GM23338 (cell line): ENCODE measurements at regions not wholly inside any gene's neighbourhood (a gene's known extent, or its start where the extent isn't known, plus 50 kb on each side); places are given as distances from the start of the nearest gene placed in this dataset.

Experiments used
- ATAC-seq: fragments of 200-7000 bp; cut with Tn5 transposase; 3 replicates; pipeline ENCODE4 v1.9.1; 2020
- DNase-seq: peaks from one replicate; pipeline ENCODE4 v3.0.0-alpha.2; 2015; ENCODE audit warnings: low spot score
- H2AFZ ChIP-seq: fragments of 200-600 bp; sonication (generic); 2 replicates; pipeline ENCODE4 v1.8.0; 2016; ENCODE audit warnings: antibody characterized with exemption, mild to moderate bottlenecking, moderate library complexity
- H3F3A ChIP-seq: fragments of 200-600 bp; sonication (generic); replicated peaks from 2 replicates; pipeline ENCODE4 v1.8.0; 2017; ENCODE audit warnings: antibody characterized with exemption, mixed run types, low read depth
- H3K27ac ChIP-seq: fragments of 200-600 bp; sonication (generic); 2 replicates; pipeline ENCODE4 v1.6.1; 2016; ENCODE audit warnings: low read depth
- H3K27me3 ChIP-seq: fragments of 200-600 bp; sonication (generic); 2 replicates; pipeline ENCODE4 v1.8.0; 2016; ENCODE audit warnings: mild to moderate bottlenecking, mixed run types, moderate library complexity; ENCODE audit not compliant: insufficient read depth
- H3K36me3 ChIP-seq: fragments of 200-600 bp; sonication (generic); 2 replicates; pipeline ENCODE4 v1.8.0; 2016; ENCODE audit warnings: mild to moderate bottlenecking; ENCODE audit not compliant: insufficient read depth
- H3K4me1 ChIP-seq: fragments of 200-600 bp; sonication (generic); 2 replicates; pipeline ENCODE4 v1.8.0; 2016; ENCODE audit warnings: mild to moderate bottlenecking, moderate library complexity; ENCODE audit not compliant: insufficient read depth
- H3K4me2 ChIP-seq: fragments of 200-600 bp; sonication (generic); 2 replicates; pipeline ENCODE4 v1.7.1; 2017; ENCODE audit warnings: mixed run types
- H3K4me3 ChIP-seq: fragments of 200-600 bp; sonication (generic); 2 replicates; pipeline ENCODE4 v1.6.1; 2016; ENCODE audit warnings: mixed run types
- H3K79me2 ChIP-seq: fragments of 200-600 bp; sonication (generic); replicated peaks from 2 replicates; pipeline ENCODE4 v1.8.0; 2017; ENCODE audit warnings: mild to moderate bottlenecking; ENCODE audit not compliant: insufficient read depth
- H3K9me2 ChIP-seq: fragments of 200-600 bp; sonication (generic); 2 replicates; pipeline ENCODE4 v1.8.0; 2017; ENCODE audit not compliant: insufficient read depth
- H4K20me1 ChIP-seq: fragments of 200-600 bp; sonication (generic); replicated peaks from 2 replicates; pipeline ENCODE4 v1.8.0; 2017; ENCODE audit warnings: mild to moderate bottlenecking; ENCODE audit not compliant: insufficient read depth
- H3K27ac Mint-ChIP-seq: 2 replicates; pipeline ENCODE4 v1.8.0; 2020; ENCODE audit warnings: inconsistent platforms, mild to moderate bottlenecking, moderate library complexity, mixed read lengths
- H3K27me3 Mint-ChIP-seq: 3 replicates; pipeline ENCODE4 v1.8.0; 2022; ENCODE audit warnings: low read depth, mild to moderate bottlenecking, moderate library complexity, mixed read lengths, inconsistent platforms; ENCODE audit not compliant: insufficient read depth, poor library complexity
- H3K36me3 Mint-ChIP-seq: 3 replicates; pipeline ENCODE4 v1.8.0; 2021; ENCODE audit warnings: low read depth, mild to moderate bottlenecking, inconsistent platforms, moderate library complexity, mixed read lengths
- H3K4me1 Mint-ChIP-seq: 3 replicates; pipeline ENCODE4 v1.8.0; 2020; ENCODE audit warnings: mild to moderate bottlenecking, inconsistent platforms, mixed read lengths
- H3K4me3 Mint-ChIP-seq: 3 replicates; pipeline ENCODE4 v1.8.0; 2021; ENCODE audit warnings: moderate library complexity, mild to moderate bottlenecking, inconsistent platforms, mixed read lengths
- H3K9me3 Mint-ChIP-seq: 3 replicates; pipeline ENCODE4 v1.8.0; 2020; ENCODE audit warnings: moderate library complexity, mild to moderate bottlenecking, inconsistent platforms, mixed read lengths
- CREB1 ChIP-seq: fragments of 250-450 bp; sonication (Bioruptor Pico); IDR thresholded peaks from 2 replicates; pipeline ENCODE4 v1.5.0; 2020; ENCODE audit warnings: low read depth, mild to moderate bottlenecking, moderate library complexity
- CTCF ChIP-seq, 2 experiments: fragments of 200-600 bp in 1 of 2; sonication (generic) in 1 of 2; conservative IDR thresholded peaks; 2 replicates each; pipeline versions ENCODE4 v1.5.1 to v1.6.1; 2016 to 2017; ENCODE audit warnings: antibody characterized with exemption in 2 of 2, low read depth in 2 of 2, mild to moderate bottlenecking in 2 of 2, moderate library complexity in 1 of 2
- ETS1 ChIP-seq: IDR thresholded peaks from 2 replicates; pipeline ENCODE4 v1.6.1; 2016; ENCODE audit warnings: antibody characterized with exemption
- EZH2 ChIP-seq: fragments of 200-600 bp; sonication (generic); IDR thresholded peaks from one replicate; pipeline ENCODE4 v1.8.0; 2017; ENCODE audit warnings: antibody characterized with exemption, mild to moderate bottlenecking, low read depth; ENCODE audit not compliant: unreplicated experiment
- EZH2phosphoT487 ChIP-seq: fragments of 200-600 bp; sonication (generic); IDR thresholded peaks from one replicate; pipeline ENCODE4 v1.8.1; 2018; ENCODE audit warnings: antibody characterized with exemption; ENCODE audit not compliant: unreplicated experiment
- JUNB ChIP-seq: IDR thresholded peaks from one replicate; pipeline ENCODE4 v1.6.1; 2016; ENCODE audit warnings: antibody characterized with exemption; ENCODE audit not compliant: unreplicated experiment
- NANOG ChIP-seq: IDR thresholded peaks from 2 replicates; pipeline ENCODE4 v1.6.1; 2016; ENCODE audit warnings: antibody characterized with exemption, borderline replicate concordance
- ZNF114 ChIP-seq: fragments of 250-450 bp; sonication (Bioruptor Pico); IDR thresholded peaks from 2 replicates; pipeline ENCODE4 v1.5.0; 2020; ENCODE audit warnings: mild to moderate bottlenecking, moderate library complexity
- ZNF331 ChIP-seq: fragments of 250-450 bp; sonication (Bioruptor Pico); IDR thresholded peaks from 2 replicates; pipeline ENCODE4 v1.5.0; 2020; ENCODE audit warnings: low read depth, mild to moderate bottlenecking, moderate library complexity
- TF ChIP-seq, protein P1 (sequence below): IDR thresholded peaks from one replicate; pipeline ENCODE4 v1.6.1; 2018; ENCODE audit warnings: antibody characterized with exemption; ENCODE audit not compliant: unreplicated experiment

GRCh38 chr10:78475437-78475836 lies 441.8 kb downstream of the RPS24 start:
- ATAC-seq (no peak), DNase-seq (no peak)
- no peak for TF ChIP-seq NANOG
- TF ChIP-seq ZNF331 (CRISPR knock-in tag) = no peak
- TF ChIP-seq CTCF (conservative IDR thresholded peaks at IDR 0.05; ENCODE audit: low read depth in 2 of 2) = no peak
- TF ChIP-seq, protein P1, sequence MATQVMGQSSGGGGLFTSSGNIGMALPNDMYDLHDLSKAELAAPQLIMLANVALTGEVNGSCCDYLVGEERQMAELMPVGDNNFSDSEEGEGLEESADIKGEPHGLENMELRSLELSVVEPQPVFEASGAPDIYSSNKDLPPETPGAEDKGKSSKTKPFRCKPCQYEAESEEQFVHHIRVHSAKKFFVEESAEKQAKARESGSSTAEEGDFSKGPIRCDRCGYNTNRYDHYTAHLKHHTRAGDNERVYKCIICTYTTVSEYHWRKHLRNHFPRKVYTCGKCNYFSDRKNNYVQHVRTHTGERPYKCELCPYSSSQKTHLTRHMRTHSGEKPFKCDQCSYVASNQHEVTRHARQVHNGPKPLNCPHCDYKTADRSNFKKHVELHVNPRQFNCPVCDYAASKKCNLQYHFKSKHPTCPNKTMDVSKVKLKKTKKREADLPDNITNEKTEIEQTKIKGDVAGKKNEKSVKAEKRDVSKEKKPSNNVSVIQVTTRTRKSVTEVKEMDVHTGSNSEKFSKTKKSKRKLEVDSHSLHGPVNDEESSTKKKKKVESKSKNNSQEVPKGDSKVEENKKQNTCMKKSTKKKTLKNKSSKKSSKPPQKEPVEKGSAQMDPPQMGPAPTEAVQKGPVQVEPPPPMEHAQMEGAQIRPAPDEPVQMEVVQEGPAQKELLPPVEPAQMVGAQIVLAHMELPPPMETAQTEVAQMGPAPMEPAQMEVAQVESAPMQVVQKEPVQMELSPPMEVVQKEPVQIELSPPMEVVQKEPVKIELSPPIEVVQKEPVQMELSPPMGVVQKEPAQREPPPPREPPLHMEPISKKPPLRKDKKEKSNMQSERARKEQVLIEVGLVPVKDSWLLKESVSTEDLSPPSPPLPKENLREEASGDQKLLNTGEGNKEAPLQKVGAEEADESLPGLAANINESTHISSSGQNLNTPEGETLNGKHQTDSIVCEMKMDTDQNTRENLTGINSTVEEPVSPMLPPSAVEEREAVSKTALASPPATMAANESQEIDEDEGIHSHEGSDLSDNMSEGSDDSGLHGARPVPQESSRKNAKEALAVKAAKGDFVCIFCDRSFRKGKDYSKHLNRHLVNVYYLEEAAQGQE = no peak
- H3K4me1 ChIP-seq = peaks cover 5% of the 10 kb centered on the region; the same call in 1 of the 2 replicates
- H3K27ac ChIP-seq = no peak overlapping the region
- H3F3A ChIP-seq = no peaks in the 10 kb centered on the region
- H3K27me3 ChIP-seq = no peaks in the 10 kb centered on the region
- no peaks in the 10 kb centered on the region for H3K9me3 Mint-ChIP-seq
- no peak overlapping the region for H2AFZ ChIP-seq
- H3K27me3 Mint-ChIP-seq = peaks cover 3% of the 10 kb centered on the region
- H4K20me1 ChIP-seq = no peaks in the 10 kb centered on the region
- no peaks in the 10 kb centered on the region for H3K36me3 Mint-ChIP-seq
- no peak overlapping the region for H3K27ac Mint-ChIP-seq
- no peaks in the 10 kb centered on the region for H3K36me3 ChIP-seq
- H3K4me1 Mint-ChIP-seq = peaks cover 18% of the 10 kb centered on the region
- H3K4me2 ChIP-seq = no peak overlapping the region
- no peaks in the 10 kb centered on the region for H3K79me2 ChIP-seq
- no peak overlapping the region for H3K4me3 ChIP-seq
- no peak overlapping the region for H3K4me3 Mint-ChIP-seq
- H3K9me2 ChIP-seq = peaks cover 6% of the 10 kb centered on the region; the same call in 1 of the 2 replicates

GRCh38 chr10:78476156-78476555 lies 442.5 kb downstream of the RPS24 start:
- no peak overlapping the region for H3K4me2 ChIP-seq
- no peaks in the 10 kb centered on the region for H3K36me3 ChIP-seq
- peaks cover 5% of the 10 kb centered on the region; the same call in 1 of the 2 replicates for H3K4me1 ChIP-seq
- peaks cover 18% of the 10 kb centered on the region for H3K4me1 Mint-ChIP-seq
- no peak overlapping the region for H2AFZ ChIP-seq
- no peak overlapping the region for H3K4me3 Mint-ChIP-seq
- peaks cover 6% of the 10 kb centered on the region; the same call in 1 of the 2 replicates for H3K9me2 ChIP-seq
- no peaks in the 10 kb centered on the region for H3K9me3 Mint-ChIP-seq
- H3K4me3 ChIP-seq = no peak overlapping the region
- DNase-seq = no peak
- no peaks in the 10 kb centered on the region for H3K79me2 ChIP-seq
- no peak overlapping the region for H3K27ac ChIP-seq
- H3F3A ChIP-seq = no peaks in the 10 kb centered on the region
- ATAC-seq = no peak
- TF ChIP-seq EZH2 (no peak), EZH2phosphoT487 (no peak), JUNB (no peak), ETS1 (no peak), CTCF (conservative IDR thresholded peaks at IDR 0.05; ENCODE audit: low read depth in 2 of 2) (no peak), ZNF114 (CRISPR knock-in tag) (no peak), CREB1 (no peak), ZNF331 (CRISPR knock-in tag) (no peak)
- TF ChIP-seq, protein P1 = no peak
- no peaks in the 10 kb centered on the region for H3K36me3 Mint-ChIP-seq
- peaks cover 3% of the 10 kb centered on the region for H3K27me3 Mint-ChIP-seq
- H3K27me3 ChIP-seq = no peaks in the 10 kb centered on the region
- H3K27ac Mint-ChIP-seq = no peak overlapping the region
- no peaks in the 10 kb centered on the region for H4K20me1 ChIP-seq
